NT2/D1 (cell line): ENCODE measurements at regions not wholly inside any gene's neighbourhood (a gene's known extent, or its start where the extent isn't known, plus 50 kb on each side); places are given as distances from the start of the nearest gene placed in this dataset.

ENCODE experiments used
- DNase-seq: peaks from one replicate; pipeline ENCODE4 v3.0.0-alpha.2; 2011; ENCODE audit warnings: low read depth, low spot score
- H3K27me3 ChIP-seq: 2 replicates; pipeline ENCODE4 v1.6.0; 2011; ENCODE audit warnings: mild to moderate bottlenecking; ENCODE audit not compliant: insufficient read length, insufficient read depth
- H3K36me3 ChIP-seq: 2 replicates; pipeline ENCODE4 v1.6.1; 2011; ENCODE audit warnings: mild to moderate bottlenecking, low read length, mixed read lengths; ENCODE audit not compliant: insufficient read depth, insufficient read length
- H3K4me1 ChIP-seq: 2 replicates; pipeline ENCODE4 v1.5.1; 2011; ENCODE audit not compliant: insufficient read depth, insufficient read length
- H3K4me3 ChIP-seq: 2 replicates; pipeline ENCODE4 v1.5.1; 2011; ENCODE audit warnings: low read depth; ENCODE audit not compliant: insufficient read length
- H3K9ac ChIP-seq: 2 replicates; pipeline ENCODE4 v1.6.0; 2011; ENCODE audit warnings: low read depth; ENCODE audit not compliant: insufficient read length
- H3K9me3 ChIP-seq: 2 replicates; pipeline ENCODE4 v1.5.1; 2011; ENCODE audit warnings: mild to moderate bottlenecking, low read length; ENCODE audit not compliant: insufficient read depth
- SUZ12 ChIP-seq: IDR thresholded peaks from 2 replicates; pipeline ENCODE4 v1.6.1; 2011; ENCODE audit not compliant: insufficient read length, insufficient read depth; ENCODE audit errors: extremely low read depth
- YY1 ChIP-seq: IDR thresholded peaks from 2 replicates; pipeline ENCODE4 v1.6.1; 2011; ENCODE audit not compliant: insufficient read length, insufficient read depth
- ZNF274 ChIP-seq: IDR thresholded peaks from 2 replicates; pipeline ENCODE4 v1.6.1; 2011; ENCODE audit warnings: mild to moderate bottlenecking, low read depth, low read length

- no peak for DNase-seq
- H3K27me3 ChIP-seq: no peaks in the 10 kb centered on the region
- H3K4me1 ChIP-seq: no peaks in the 10 kb centered on the region
- H3K36me3 ChIP-seq: no peaks in the 10 kb centered on the region
- H3K4me3 ChIP-seq: no peak overlapping the region
- no peak overlapping the region for H3K9ac ChIP-seq
- TF ChIP-seq SUZ12 (no peak), ZNF274 (no peak)
- no peaks in the 10 kb centered on the region for H3K9me3 ChIP-seq
Measured at GRCh38 chr3:181791056-181791955, 79.6 kb downstream of the SOX2 start.

- Histone ChIP-seq H3K27me3 (no peaks in the 10 kb centered on the region), H3K4me3 (no peak overlapping the region), H3K4me1 (no peaks in the 10 kb centered on the region), H3K9me3 (no peaks in the 10 kb centered on the region), H3K9ac (no peak overlapping the region), H3K36me3 (no peaks in the 10 kb centered on the region)
- TF ChIP-seq YY1 (no peak), SUZ12 (no peak), ZNF274 (no peak)
- no peak for DNase-seq
Measured at GRCh38 chr3:181793006-181793405, 81.3 kb downstream of the SOX2 start.

DNA sequence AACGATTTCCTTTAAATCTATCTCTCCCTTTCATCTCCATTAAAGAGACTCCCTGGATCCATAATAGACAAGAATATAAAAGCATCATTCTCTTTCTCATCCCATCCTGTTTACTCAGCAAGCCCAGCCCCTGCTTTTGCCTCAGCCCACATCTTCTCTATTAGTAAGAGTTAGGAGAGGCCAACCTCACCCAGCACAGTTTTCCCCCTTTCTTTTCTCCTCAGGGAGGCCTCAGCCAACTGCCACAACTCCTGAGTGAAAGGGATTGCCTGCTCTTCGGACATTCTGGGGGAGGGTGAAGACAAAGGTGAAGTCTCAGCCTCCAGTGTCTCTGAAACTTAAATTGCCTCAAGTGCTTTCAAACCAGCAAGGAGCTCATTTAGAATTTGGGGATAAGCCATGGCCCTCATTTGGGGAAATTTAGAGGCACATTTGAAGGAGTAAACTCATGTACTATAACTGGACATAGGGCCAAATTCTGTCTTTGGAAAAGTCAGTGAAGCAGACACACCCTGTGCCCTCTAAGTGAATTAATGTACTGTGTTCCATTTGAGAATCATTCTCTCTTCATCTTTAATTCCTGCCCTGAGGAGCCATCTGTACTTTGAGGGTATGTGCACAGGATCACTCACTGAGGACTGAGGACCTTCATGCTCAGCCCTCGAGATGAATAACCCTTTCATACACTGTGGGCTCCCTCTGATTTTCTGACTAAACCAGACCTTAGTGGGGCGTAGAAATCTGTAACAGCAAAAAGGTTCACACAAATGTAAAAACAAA lies 82.5 kb downstream of the SOX2 start:
- no peaks in the 10 kb centered on the region for H3K4me1 ChIP-seq

DNA sequence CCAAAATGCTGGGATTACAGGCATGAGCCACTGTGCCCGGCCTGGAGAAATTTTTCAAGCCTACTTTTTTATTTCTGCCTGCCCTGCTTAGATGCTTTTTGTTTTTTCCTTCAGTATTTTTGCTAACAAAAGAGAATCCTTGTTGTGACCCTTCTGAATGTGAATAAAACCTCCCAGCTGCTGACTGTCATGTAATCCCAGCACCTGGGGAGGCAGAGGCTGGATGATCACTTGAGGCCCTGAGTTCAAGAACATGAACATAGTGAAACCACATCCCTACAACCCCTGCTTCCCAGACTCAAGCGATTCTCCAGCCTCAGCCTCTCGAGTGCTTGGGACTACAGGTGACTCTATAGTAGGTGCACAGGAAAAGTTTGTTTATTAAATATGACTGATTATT lies 84.9 kb downstream of the SOX2 start:
- H3K4me1 ChIP-seq: no peaks in the 10 kb centered on the region
- no peak for TF ChIP-seq ZNF274
- TF ChIP-seq YY1: no peak
- no peak for TF ChIP-seq SUZ12
- H3K4me3 ChIP-seq: no peak overlapping the region
- DNase-seq: peak; percentile 18
- H3K36me3 ChIP-seq: no peaks in the 10 kb centered on the region
- H3K9me3 ChIP-seq: no peaks in the 10 kb centered on the region
- no peak overlapping the region for H3K9ac ChIP-seq
- H3K27me3 ChIP-seq: no peaks in the 10 kb centered on the region

More for the DNA sequence above, 82.5 kb downstream of the SOX2 start:
- no peaks in the 10 kb centered on the region for H3K27me3 ChIP-seq
- no peak overlapping the region for H3K4me3 ChIP-seq
- no peaks in the 10 kb centered on the region for H3K36me3 ChIP-seq
- H3K9me3 ChIP-seq: no peaks in the 10 kb centered on the region
- H3K9ac ChIP-seq: no peak overlapping the region
- no peak for TF ChIP-seq ZNF274
- TF ChIP-seq YY1: no peak
- TF ChIP-seq SUZ12: no peak
- DNase-seq: no peak

- Histone ChIP-seq H3K4me3 (no peak overlapping the region), H3K9ac (no peak overlapping the region), H3K36me3 (no peaks in the 10 kb centered on the region), H3K27me3 (no peaks in the 10 kb centered on the region), H3K9me3 (no peaks in the 10 kb centered on the region), H3K4me1 (no peaks in the 10 kb centered on the region)
- no peak for TF ChIP-seq YY1
- TF ChIP-seq ZNF274: no peak
- no peak for DNase-seq
Measured at GRCh38 chr3:181797431-181797830, 85.7 kb downstream of the SOX2 start.

DNA sequence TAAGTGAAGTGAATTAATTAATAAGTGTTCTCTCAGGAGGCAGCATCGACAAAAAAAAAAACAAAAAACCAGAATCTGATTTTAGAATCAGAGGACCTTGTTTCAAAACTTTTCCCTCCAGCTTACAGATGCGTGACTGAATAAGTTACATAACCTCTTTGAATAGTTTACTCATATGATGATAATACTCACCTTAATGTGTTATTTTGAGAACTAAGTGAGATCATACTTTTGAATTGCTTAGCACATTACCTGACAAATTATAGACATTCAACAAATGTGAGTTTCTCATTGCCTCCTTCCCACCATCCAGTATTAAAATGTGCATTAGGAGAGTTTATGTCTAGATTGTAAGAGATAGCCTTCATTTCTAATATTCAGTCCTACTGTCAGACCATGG lies 94.0 kb downstream of the SOX2 start:
- H3K4me1 ChIP-seq: no peaks in the 10 kb centered on the region
- no peak overlapping the region for H3K9ac ChIP-seq
- no peak for DNase-seq
- no peaks in the 10 kb centered on the region for H3K27me3 ChIP-seq
- H3K36me3 ChIP-seq: no peaks in the 10 kb centered on the region
- no peak for TF ChIP-seq YY1
- TF ChIP-seq ZNF274: no peak
- TF ChIP-seq SUZ12: no peak
- no peaks in the 10 kb centered on the region for H3K9me3 ChIP-seq
- no peak overlapping the region for H3K4me3 ChIP-seq

DNA sequence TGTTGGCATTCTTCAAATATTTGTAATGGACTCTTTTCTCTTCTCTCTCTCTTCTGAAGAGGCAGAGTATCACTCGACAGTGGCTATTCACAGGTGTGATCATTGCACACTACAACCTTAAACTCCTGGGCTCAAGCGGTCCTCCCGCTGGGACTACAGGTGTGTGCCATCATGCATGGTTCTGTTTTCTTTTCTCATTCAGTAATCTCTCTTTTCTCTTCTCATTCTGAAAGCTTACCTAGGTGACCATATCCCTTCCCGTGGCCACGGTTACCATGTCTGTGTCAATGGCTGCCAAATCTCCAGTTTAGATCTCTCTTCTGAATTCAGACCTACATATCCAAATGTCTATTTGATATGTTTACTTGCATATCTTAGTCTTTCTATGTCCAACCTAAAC lies 96.3 kb downstream of the SOX2 start:
- Histone ChIP-seq H3K4me1 (no peaks in the 10 kb centered on the region), H3K27me3 (no peaks in the 10 kb centered on the region), H3K9me3 (no peaks in the 10 kb centered on the region), H3K9ac (no peak overlapping the region), H3K36me3 (no peaks in the 10 kb centered on the region), H3K4me3 (no peak overlapping the region)
- TF ChIP-seq SUZ12: no peak
- TF ChIP-seq ZNF274: no peak
- no peak for TF ChIP-seq YY1
- no peak for DNase-seq
